ENCODE measurements at regions not wholly inside any gene's neighbourhood (a gene's known extent, or its start where the extent isn't known, plus 50 kb on each side); places are given as distances from the start of the nearest gene placed in this dataset.
A peak's percentile ranks its signal among the peaks of the same experiment; 100 is the strongest.

- Histone ChIP-seq H3K27me3 (no peaks in the 10 kb centered on the region), H3K4me3 (no peak overlapping the region), H3K9me3 (no peaks in the 10 kb centered on the region), H3K36me3 (no peaks in the 10 kb centered on the region), H3K27ac (no peak overlapping the region), H3K4me1 (no peaks in the 10 kb centered on the region)
- ATAC-seq (ENCODE audit: low FRiP score in 2 of 2), result no peak
- TF ChIP-seq CTCF (IDR thresholded peaks at IDR 0.05), result no peak
- no peak for TF ChIP-seq POLR2A (IDR thresholded peaks at IDR 0.05)
- no peak for TF ChIP-seq EP300 (IDR thresholded peaks at IDR 0.05)
- DNase-seq, result no peak
- 76 to 91% methylated on average over 3 of the region's 3 CpGs for WGBS, 2 donors
These were observed 113.1 kb upstream of the ESRRG start for GRCh38 chr1:216836316-216836715.

GRCh38 chr1:216833509-216833908, 110.3 kb upstream of the ESRRG start:
- TF ChIP-seq POLR2A (IDR thresholded peaks at IDR 0.05) (no peak), POLR2AphosphoS5 (IDR thresholded peaks at IDR 0.05) (no peak)
- H3K27ac ChIP-seq, result no peak overlapping the region
- DNase-seq (no peak), ATAC-seq (ENCODE audit: low FRiP score in 2 of 2) (no peak)
- H3K4me1 ChIP-seq, result no peaks in the 10 kb centered on the region
- H3K9me3 ChIP-seq, result no peaks in the 10 kb centered on the region
- 88 to 95% methylated on average over 4 of the region's 4 CpGs for WGBS, 2 donors
- H3K4me3 ChIP-seq, result no peak overlapping the region
- no peaks in the 10 kb centered on the region for H3K36me3 ChIP-seq
- H3K27me3 ChIP-seq, result no peaks in the 10 kb centered on the region

GRCh38 chr1:216832192-216832591, 109.0 kb upstream of the ESRRG start:
- H3K27me3 ChIP-seq, result no peaks in the 10 kb centered on the region
- no peak overlapping the region for H3K27ac ChIP-seq
- TF ChIP-seq CTCF (IDR thresholded peaks at IDR 0.05) (no peak), POLR2A (IDR thresholded peaks at IDR 0.05) (no peak), POLR2AphosphoS5 (IDR thresholded peaks at IDR 0.05) (no peak), EP300 (IDR thresholded peaks at IDR 0.05) (no peak)
- H3K4me1 ChIP-seq, result no peaks in the 10 kb centered on the region
- no peaks in the 10 kb centered on the region for H3K9me3 ChIP-seq
- WGBS, 2 donors, result 66 to 88% methylated on average over 3 of the region's 3 CpGs
- no peak for DNase-seq
- H3K36me3 ChIP-seq, result no peaks in the 10 kb centered on the region
- no peak for ATAC-seq (ENCODE audit: low FRiP score in 2 of 2)
- H3K4me3 ChIP-seq, result no peak overlapping the region

DNA sequence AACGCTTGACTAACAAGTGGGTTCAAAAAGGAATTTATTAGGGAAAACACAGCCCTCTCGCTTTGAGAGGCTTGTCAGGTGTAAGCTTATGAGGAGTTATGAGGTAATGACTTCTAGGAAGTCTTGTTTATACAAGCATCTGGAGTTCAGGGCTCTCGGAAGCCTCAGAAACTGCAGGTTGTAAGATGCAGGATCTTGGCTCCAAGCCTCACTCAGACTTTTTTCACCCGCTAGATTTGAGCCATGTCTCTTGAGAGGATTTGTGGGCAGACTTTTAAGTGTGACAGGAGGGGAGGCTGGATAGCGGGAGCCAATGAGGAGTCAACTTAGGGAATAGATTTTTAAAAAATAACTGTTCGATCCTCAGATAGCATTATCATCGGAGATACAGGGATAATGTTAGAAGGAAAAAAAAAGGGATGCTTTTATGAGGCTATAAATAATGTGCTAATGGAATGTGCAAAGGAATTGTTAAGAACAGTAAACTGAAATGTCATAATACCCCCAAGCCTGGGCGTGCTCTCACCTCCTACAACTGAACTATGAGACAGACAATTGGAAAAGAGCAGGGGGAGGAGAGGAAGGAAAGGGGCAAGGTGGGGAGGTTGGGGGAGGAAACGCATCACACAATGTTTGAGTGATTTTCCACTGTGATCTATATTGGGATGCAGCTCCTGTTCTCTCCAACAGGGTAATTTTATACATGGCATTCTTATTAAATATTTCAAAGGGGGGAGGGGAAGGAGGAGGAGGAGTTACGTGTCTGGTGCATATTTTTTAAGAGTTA, 107.4 kb upstream of the ESRRG start:
- Histone ChIP-seq H3K4me1 (no peaks in the 10 kb centered on the region), H3K36me3 (no peaks in the 10 kb centered on the region), H3K9me3 (no peaks in the 10 kb centered on the region), H3K27ac (no peak overlapping the region), H3K4me3 (no peak overlapping the region), H3K27me3 (no peaks in the 10 kb centered on the region)
- peak in 1 of 2 donors; percentile 71 for DNase-seq
- TF ChIP-seq CTCF (IDR thresholded peaks at IDR 0.05) (no peak), POLR2AphosphoS5 (IDR thresholded peaks at IDR 0.05) (peak in 1 of 2 donors; percentile 12), EP300 (IDR thresholded peaks at IDR 0.05) (peak in 2 of 4 donors; percentile 9 to 78)
- 37 to 40% methylated on average over 10 of the region's 10 CpGs for WGBS, 2 donors
- no peak for ATAC-seq (ENCODE audit: low FRiP score in 2 of 2)

- Histone ChIP-seq H3K27ac (no peak overlapping the region), H3K36me3 (no peaks in the 10 kb centered on the region), H3K4me1 (peaks cover 0 to 6% (median 2%) of the 10 kb centered on the region in 4 donors), H3K9me3 (no peaks in the 10 kb centered on the region), H3K27me3 (no peaks in the 10 kb centered on the region), H3K4me3 (no peak overlapping the region)
- ATAC-seq (ENCODE audit: low FRiP score in 2 of 2) (no peak), DNase-seq (no peak)
- no peak for TF ChIP-seq POLR2A (IDR thresholded peaks at IDR 0.05)
- no peak for TF ChIP-seq EP300 (IDR thresholded peaks at IDR 0.05)
- no peak for TF ChIP-seq POLR2AphosphoS5 (IDR thresholded peaks at IDR 0.05)
- TF ChIP-seq CTCF (IDR thresholded peaks at IDR 0.05), result no peak
- 85 to 95% methylated on average over 2 of the region's 2 CpGs for WGBS, 2 donors
These were observed 104.0 kb upstream of the ESRRG start for GRCh38 chr1:216827251-216827650.
